HG03521 (cell line): ENCODE measurements at regions not wholly inside any gene's neighbourhood (a gene's known extent, or its start where the extent isn't known, plus 50 kb on each side); places are given as distances from the start of the nearest gene placed in this dataset.

Experiments
- ATAC-seq: cut with Tn5 transposase; IDR thresholded peaks from one replicate; pipeline ENCODE4 v1.9.1; 2021; ENCODE audit warnings: mild to moderate bottlenecking, moderate library complexity; ENCODE audit not compliant: unreplicated experiment

DNA sequence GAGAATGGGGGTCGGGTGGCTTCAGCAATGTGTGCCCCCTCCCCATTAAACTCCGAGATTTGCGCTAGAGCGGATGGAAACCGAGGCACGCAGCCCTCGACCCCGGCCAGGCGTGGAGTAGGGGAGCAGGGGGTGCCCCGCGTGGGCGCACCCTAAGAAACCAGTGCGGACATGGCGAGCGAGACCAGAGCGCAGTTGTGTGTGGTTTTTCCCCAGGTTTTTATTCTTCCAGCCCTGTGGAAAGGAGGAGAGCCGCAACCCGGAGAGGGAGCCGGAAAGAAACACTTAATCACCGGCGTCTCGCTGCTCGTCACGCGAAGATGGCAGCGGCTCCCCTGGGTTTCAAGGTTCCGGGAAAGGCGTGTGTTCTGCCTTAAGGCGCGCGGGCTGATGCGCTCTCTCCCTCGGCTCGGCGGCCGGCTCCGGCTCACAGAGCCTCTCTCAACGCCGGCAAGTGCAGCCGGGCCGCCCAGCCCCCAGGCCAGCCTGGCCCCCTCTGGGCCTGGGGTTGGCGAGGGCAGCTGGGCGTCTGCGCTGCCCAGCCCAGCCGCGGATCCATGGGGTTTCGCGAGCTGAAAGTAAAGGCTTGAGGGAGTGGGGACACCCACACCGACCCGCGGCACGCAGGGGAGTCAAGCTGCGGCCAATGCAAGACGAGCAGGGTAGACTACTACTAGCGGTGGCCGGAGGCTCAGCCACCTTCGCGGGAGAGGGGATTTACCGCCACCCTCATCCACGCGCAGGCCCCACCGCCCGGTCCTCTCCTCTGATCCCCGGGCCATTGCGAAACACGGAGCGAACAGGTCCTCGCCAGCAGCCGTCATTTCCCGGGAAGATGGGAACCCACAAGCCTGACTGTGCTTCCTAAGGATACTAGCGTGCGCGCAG lies 74.0 kb upstream of the BCOR start:
- no peak for ATAC-seq

DNA sequence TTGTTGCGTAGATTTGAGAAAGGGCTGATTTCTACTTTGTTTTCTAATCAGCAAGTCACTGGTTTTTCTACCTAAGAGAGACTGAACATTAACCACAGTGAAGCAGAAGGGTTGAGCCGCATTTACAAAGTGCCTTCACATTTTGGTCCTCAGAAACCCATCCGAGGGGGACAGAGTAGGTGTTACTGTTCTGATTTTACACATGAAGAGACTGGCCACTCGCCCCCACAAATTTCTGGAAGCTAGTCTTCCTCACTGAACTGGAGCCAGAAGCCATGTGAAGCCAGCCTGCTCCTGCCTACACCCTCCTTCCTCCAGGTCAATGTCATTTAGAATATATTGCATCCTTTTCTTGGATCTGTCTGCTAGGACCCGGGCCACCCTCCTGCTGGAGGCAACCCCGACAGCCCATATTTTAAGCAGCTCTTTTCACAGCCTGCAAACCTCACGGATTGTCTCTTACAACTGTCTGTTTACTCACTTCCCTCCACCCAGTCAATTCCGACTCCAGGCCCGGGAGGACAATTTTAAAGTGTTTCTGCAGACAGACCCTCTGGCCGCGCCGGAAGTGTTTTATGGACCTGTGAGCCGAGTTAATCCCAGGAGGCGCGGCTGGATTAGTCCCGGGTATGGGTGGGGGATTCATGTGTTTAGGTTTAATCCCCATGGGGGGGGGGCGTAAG lies 73.2 kb upstream of the BCOR start:
- no peak for ATAC-seq

- ATAC-seq: no peak
These were observed 71.7 kb upstream of the BCOR start for GRCh38 chrX:40169193-40170101.

DNA sequence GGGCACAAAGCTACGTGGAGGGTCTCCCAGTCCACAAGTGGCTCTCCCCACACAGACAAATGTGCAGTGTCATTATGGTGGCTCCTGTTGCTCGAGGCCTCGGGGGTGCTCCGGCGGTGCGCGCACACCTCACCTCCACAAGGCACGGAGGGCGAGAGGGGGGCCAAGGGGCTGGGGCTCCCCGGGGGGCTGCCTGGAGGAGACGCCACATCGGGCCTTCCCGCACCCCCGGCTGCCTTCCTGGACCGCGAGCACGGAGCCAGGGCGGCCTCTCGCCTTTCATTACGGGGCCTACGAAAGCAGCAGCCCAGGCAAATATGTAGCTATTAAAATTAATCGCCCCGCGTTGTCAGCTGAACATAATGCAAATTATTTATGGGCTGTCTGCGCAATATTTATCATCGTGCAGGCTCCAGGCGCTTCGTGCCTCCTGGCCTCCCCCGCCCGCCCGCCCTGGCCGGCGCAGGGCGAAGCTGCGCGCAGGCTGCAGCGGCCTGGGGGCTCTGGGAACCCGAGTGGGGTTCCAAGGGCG lies 70.8 kb upstream of the BCOR start:
- no peak for ATAC-seq

- no peak for ATAC-seq
These were observed 70.2 kb upstream of the BCOR start for GRCh38 chrX:40167850-40168479.

DNA sequence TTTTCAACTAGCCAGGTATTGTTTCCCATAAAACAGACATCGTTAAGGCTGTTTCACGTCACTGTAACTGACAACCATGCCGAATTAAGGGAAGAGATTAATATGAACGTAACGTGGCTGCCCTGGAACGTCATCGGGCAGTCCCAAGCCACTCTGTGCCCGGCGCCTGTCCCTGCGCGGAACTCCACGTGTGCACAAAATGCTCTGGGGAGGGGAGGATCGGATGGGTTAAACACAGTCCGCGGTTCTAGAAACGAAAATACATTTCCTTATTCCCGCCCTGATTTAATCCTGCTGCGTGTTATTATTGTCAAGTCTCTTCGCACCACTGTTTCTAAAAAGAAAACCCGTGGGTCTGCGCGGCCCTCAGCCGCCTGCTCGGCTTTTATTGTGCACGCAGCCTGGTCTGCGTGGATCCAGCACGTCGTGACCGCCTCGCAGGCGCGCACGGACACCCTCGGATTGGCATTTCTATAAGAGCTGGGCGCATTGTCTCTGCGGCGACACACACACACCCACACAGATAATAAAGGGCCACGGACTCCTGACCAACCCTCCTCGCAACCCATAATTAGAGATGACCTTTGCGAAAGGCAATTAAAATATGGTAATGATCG lies 69.6 kb upstream of the BCOR start:
- ATAC-seq: no peak

DNA sequence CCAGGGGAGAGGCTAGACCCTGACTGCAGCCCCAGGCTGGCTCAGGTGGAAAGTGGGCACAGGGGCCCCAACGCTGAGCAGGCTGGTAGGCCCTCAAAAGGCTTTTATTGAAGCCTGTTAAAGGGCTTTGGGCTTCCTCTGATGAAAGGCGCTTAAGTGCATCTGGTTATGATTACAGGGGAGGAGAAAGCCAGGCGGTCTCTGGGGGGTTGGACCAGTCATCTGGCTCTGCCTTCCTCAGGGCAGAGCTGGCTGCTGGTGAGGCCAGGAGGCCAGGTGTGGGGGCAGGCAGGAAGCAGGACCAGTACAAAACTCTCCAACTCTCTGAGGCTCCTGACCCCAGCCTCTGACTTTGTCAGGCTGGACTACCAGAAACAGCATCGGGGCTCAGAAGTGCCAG lies 68.8 kb upstream of the BCOR start:
- ATAC-seq: no peak

- no peak for ATAC-seq
These were observed 68.1 kb upstream of the BCOR start for GRCh38 chrX:40165861-40166260.

- no peak for ATAC-seq
These were observed 67.4 kb upstream of the BCOR start for GRCh38 chrX:40165206-40165605.

DNA sequence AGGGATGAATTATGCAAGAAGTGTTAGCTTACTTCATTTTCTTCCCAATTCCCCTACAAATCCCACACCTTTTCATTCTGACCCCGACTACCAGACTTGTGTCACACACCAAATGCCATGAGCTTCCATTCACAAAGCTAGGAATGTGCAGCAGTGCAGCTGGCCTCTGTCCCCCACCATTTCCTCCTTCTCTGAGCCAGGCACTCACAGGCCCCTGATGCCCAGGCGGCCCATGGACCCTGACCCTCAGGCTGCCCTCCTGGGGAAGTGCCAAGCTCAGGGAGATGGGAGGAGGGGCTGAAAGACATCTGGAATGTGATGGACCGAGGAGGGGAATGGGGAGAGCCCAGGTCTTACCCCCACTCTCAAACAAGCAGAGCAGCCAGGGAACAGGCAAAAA lies 67.0 kb upstream of the BCOR start:
- no peak for ATAC-seq

- no peak for ATAC-seq
These were observed 60.4 kb upstream of the BCOR start for GRCh38 chrX:40158036-40158706.

- no peak for ATAC-seq
These were observed 59.7 kb upstream of the BCOR start for GRCh38 chrX:40157228-40158035.

DNA sequence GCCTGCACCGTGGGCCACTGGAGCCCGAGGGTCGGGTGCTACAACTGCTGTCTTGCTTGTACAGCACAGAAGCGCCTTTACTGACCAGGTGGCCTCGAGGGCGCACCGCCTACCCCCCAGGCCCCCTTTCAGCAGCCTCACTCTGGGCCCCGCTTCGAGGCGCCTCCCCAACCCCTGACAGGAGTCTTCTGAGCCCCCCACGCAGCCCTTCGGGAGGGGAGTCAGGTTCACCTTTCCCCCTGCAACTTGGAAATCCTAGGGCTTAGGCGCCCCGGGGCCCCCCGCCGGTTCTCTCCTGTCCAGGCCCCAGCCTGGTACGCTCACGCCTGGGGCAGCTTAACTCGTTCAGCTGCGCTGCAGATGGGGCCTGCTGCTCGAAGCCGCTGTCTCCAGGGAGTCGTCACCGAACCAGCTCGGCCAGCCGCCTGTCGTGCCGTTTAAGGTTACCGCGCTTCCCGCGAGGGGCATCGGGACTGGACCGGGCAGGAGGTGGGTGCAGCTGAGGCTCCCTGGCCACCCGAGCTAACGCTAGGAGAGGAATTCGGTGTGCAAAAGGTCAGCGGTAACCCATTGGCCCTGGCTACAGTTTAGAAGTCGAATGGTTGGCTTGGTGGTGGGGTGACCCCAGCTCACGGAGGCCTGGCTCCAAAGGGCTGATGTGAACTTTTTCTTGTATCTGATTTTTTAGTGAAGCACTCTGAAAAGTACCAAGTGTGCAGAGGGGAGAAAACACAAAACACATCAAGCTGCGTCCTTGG lies 58.9 kb upstream of the BCOR start:
- no peak for ATAC-seq

DNA sequence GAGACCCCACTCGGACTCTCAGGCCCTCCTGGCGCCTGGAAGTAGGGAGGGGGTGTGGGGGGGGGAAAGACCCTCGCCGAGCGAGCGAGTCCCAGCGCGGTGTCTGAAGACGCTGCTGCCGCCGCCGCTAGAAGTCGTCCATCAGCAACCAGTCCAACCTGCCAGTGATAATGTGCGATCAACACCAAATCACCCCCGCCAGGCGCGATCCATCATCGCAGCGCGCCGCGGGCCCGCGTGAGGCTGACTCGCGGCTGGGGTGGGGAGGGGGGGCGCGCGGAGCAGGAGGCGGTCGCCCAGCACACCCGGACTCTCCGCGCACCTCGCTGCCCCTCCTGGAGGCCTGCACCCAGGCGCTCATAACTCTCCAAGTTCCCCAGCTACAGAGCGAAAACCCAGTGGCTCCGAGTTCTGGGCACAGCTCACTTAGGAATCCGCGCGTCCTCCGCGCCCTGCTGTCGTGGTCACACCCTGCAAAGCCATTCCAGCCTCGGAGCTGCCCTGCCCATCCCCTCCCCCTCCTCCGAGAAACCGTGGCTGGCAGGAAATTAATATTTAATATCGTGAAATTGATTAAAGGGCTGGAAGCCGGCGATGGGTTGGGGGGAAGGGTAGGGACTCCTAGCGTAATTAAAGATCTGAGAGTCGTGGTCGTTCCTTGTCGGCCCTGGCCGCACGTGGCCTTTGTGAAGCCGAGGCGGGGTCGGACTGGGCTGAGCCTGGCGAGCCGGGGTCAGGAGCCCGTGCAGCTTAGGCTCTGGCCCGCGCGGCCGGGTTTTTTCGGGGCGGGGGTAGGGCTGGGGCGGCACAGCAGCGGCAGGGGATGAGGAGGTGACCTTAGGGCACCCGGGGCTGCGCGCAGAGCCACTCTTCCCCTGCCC lies 58.1 kb upstream of the BCOR start:
- ATAC-seq: no peak

GRCh38 chrX:40154853-40155588 lies 57.3 kb upstream of the BCOR start:
- ATAC-seq: no peak

- ATAC-seq: no peak
These were observed 56.6 kb upstream of the BCOR start for GRCh38 chrX:40154250-40154852.
